Gastroesophageal sphincter (tissue), 3 donors: ENCODE measurements at regions not wholly inside any gene's neighbourhood (a gene's known extent, or its start where the extent isn't known, plus 50 kb on each side); places are given as distances from the start of the nearest gene placed in this dataset.

Experiments used
- EP300 ChIP-seq: sonication (generic); formaldehyde crosslinking; IDR thresholded peaks from one replicate; pipeline ENCODE4 v1.6.1; 2017; ENCODE audit warnings: antibody characterized with exemption, mild to moderate bottlenecking
- POLR2A ChIP-seq, 2 donors: fragments of 450-650 bp; IDR thresholded peaks; one replicate each; pipeline ENCODE4 v1.6.1; 2017; ENCODE audit warnings: antibody characterized with exemption in 2 of 2, mild to moderate bottlenecking in 2 of 2, moderate library complexity in 1 of 2
- POLR2AphosphoS5 ChIP-seq: sonication (generic); formaldehyde crosslinking; IDR thresholded peaks from one replicate; pipeline ENCODE4 v1.6.1; 2017; ENCODE audit warnings: antibody characterized with exemption
- TF ChIP-seq, protein P1 (sequence below), 4 experiments: fragments of 200-600 bp in 2 of 4; fragments of 450-650 bp in 2 of 4; sonication (generic) in 1 of 4; IDR thresholded peaks; one replicate each; pipeline ENCODE4 v1.5.1; 2017 to 2019; ENCODE audit warnings: antibody characterized with exemption in 4 of 4, mild to moderate bottlenecking in 2 of 4, moderate library complexity in 2 of 4

DNA sequence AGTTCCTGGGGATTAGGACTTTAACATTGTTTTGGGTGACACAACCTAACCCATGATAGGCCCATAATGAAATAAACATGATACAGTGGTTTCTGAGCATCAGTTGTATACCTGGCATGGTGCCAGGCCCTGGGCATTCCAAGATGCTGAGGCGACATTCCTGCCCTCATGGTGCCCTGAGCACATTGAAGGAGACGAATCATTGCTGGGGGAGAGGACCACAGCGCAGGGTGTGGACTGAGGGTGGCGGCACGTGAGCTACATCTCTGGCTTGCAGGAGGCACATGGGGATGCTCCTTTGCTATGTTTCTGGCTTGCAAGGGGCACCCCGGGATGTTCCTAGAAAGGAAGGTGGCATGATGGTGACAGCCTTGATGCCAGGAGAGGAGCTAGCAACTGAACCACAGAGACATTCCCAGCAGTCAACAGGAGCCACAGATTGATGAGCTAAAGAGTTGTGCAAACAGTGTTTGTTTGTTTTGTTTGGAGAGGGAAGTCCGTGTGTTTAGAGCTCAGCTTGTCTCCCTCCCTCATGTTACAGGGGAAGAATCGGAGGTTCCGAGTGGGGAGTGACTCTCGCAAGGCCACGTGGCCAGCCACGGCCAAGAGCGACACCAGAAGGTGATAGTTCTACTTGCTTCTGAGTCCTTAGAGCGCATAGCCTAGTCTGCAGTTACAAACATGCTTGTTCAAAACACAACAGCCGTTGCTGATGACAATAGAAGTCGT is 106.4 kb downstream of the MIAT start:
- TF ChIP-seq, protein P1, sequence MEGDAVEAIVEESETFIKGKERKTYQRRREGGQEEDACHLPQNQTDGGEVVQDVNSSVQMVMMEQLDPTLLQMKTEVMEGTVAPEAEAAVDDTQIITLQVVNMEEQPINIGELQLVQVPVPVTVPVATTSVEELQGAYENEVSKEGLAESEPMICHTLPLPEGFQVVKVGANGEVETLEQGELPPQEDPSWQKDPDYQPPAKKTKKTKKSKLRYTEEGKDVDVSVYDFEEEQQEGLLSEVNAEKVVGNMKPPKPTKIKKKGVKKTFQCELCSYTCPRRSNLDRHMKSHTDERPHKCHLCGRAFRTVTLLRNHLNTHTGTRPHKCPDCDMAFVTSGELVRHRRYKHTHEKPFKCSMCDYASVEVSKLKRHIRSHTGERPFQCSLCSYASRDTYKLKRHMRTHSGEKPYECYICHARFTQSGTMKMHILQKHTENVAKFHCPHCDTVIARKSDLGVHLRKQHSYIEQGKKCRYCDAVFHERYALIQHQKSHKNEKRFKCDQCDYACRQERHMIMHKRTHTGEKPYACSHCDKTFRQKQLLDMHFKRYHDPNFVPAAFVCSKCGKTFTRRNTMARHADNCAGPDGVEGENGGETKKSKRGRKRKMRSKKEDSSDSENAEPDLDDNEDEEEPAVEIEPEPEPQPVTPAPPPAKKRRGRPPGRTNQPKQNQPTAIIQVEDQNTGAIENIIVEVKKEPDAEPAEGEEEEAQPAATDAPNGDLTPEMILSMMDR (IDR thresholded peaks at IDR 0.05) = no peak
- no peak for TF ChIP-seq EP300
- no peak for TF ChIP-seq POLR2A (IDR thresholded peaks at IDR 0.05)
- no peak for TF ChIP-seq POLR2AphosphoS5
